GM10248 (cell line): ENCODE measurements at regions not wholly inside any gene's neighbourhood (a gene's known extent, or its start where the extent isn't known, plus 50 kb on each side); places are given as distances from the start of the nearest gene placed in this dataset.

Experiments
- CTCF ChIA-PET: fragments of 300-600 bp; sonication (Branson Sonifier 250); formaldehyde crosslinking; extraction: SDS; loops from one replicate; lab custom pipeline; 2021; ENCODE audit warnings: antibody characterized with exemption; lab: Yijun Ruan, JAX
- POLR2A ChIA-PET: fragments of 350-650 bp; sonication (Branson Sonifier 250); formaldehyde crosslinking; extraction: SDS; loops from one replicate; lab custom pipeline; 2020; ENCODE audit warnings: antibody characterized with exemption; lab: Yijun Ruan, JAX
- DNase-seq: peaks from one replicate; pipeline ENCODE4 v3.0.0; 2012; ENCODE audit errors: extremely low spot score
- CTCF ChIP-seq: IDR thresholded peaks from 2 replicates; pipeline ENCODE4 v1.5.1; 2012; ENCODE audit warnings: mild to moderate bottlenecking, low read depth; ENCODE audit errors: extremely low read depth, missing control alignments, control extremely low read depth

- DNase-seq = no peak
- no peak for TF ChIP-seq CTCF
- POLR2A ChIA-PET = no interaction called here
- CTCF ChIA-PET = interaction anchor here (0.8 to 2.0 kb wide), 2 partner anchors 82 to 180 kb away, joined by 3 to 7 read pairs; no protein-coding TSS in a partner anchor
Observed at GRCh38 chr12:91561958-91562325, 379.3 kb upstream of the DCN start.

DNA sequence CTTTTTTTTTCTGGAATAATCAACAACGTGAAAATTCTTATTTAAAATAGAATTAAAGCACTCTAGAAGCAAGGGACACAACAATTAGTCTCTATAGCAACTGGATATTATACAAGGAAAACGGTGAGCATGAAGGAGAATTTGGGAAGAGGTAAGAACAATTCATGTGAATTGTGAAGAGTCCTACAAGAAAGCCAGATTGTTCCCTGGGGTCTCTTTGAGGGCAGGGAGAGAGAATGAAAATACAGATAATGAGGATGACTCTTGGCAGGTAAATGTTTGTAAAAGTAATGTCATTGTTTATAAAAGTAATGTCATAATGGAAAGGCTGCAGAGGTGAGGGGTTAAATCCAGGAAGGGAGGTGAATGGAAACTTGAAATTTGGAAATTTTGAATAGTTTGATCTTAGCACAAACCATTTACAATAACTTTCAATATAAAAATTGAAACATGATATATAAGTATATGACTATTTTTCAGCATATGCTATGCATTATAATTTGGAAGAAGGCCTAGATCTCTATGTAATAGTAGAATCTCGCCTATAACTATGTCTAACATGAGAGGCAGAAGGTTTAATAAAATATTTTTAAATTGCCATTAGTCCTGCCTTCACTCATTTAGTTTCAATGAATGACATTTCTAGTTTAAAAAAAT lies 378.8 kb upstream of the DCN start:
- ChIA-PET POLR2A (no interaction called here), CTCF (interaction anchor here (0.8 to 1.1 kb wide), 2 partner anchors 20 to 82 kb away, joined by 3 read pairs; no protein-coding TSS in a partner anchor)
- no peak for TF ChIP-seq CTCF
- DNase-seq = no peak

GRCh38 chr12:91556909-91557308 lies 374.3 kb upstream of the DCN start:
- ChIA-PET POLR2A (no interaction called here), CTCF (interaction anchor here (1.2 to 2.3 kb wide), 2 partner anchors 13 to 21 kb away, joined by 4 to 5 read pairs; no protein-coding TSS in a partner anchor)
- no peak for DNase-seq
- TF ChIP-seq CTCF = no peak

DNA sequence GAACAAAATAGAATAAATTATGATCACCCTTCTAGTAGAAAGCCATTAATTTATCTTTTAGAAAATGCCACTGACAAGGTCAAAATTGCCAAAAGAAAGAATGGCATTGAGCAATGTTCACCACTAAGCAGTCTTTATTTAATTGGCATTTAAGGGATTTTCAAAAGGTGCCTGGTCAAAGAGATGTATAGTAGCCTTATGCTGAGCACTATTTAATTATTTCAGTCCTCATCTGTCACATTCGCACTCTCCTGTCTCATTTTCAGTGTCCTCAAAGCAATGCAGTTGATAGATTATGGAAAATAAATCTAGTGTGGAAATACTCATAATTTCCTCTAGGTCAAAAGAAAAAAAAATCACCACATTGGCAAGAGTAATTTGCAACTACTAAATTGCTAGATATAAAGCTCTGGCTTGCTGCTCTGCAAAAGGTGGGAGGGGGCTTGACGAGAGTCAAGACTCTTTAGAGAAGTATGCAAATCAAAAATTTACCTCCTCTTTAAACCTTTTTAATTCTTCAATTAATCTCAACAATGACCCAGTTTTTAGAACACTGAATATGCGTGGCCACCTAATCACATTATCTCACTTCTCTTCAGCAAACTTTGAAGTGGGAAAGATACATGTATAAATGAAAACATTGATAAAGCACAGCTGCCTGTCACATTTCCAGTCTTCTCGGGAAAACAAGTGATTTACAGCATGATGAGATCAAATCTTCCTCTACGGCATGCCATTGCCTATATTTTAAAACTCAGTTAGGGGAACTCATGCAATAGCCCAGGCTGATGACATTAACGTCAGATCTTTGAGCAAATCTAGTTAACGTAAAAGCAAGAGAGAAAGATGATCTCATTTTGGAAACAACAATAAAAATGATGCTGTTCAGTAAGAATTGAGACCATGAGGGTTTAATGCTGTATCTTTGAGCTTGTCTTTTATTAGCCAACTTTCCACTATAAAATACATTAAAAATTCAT lies 373.1 kb upstream of the DCN start:
- no peak for TF ChIP-seq CTCF
- POLR2A ChIA-PET = no interaction called here

GRCh38 chr12:91551927-91552326 lies 369.3 kb upstream of the DCN start:
- ChIA-PET CTCF (no interaction called here), POLR2A (no interaction called here)
- TF ChIP-seq CTCF = no peak
- DNase-seq = no peak

More for the DNA sequence above, 373.1 kb upstream of the DCN start:
- CTCF ChIA-PET = interaction anchor here (1.2 to 2.3 kb wide), 2 partner anchors 12 to 23 kb away, joined by 4 to 5 read pairs; no protein-coding TSS in a partner anchor
- no peak for DNase-seq

DNA sequence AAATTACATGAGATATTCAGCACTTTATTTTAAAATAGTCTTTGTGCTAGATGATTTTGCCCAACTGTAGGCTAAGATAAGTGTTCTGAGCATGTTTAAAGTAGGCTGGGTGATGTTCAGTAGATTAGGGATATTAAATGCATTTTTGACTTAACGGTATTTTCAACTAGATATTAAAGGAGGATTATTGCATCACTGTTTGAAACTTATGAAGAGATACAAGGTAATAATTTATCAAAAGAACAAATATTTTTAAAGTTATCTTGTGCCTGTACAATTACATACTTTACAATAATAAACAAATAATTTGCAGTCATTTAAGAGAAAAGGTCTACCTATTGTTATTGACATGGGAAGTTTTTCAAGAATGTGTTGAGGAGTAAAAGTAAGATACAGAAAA lies 368.6 kb upstream of the DCN start:
- no peak for DNase-seq
- POLR2A ChIA-PET = no interaction called here
- TF ChIP-seq CTCF = no peak
- CTCF ChIA-PET = no interaction called here
